ENCODE measurements at regions not wholly inside any gene's neighbourhood (a gene's known extent, or its start where the extent isn't known, plus 50 kb on each side); places are given as distances from the start of the nearest gene placed in this dataset.

- DNase-seq (ENCODE audit: low spot score): peak; percentile 37
- TF ChIP-seq CTCF (IDR thresholded peaks at IDR 0.05; ENCODE audit: extremely low read depth, insufficient read depth, missing control alignments): no peak
- in situ Hi-C loops (cut with MboI; ENCODE audit: low pct_unique_long_range_greater_than_20kb, low sequenced_read_pairs, unreplicated experiment): no loop called here
These were observed 50.6 kb upstream of the IL6 start for GRCh38 chr7:22676385-22676784.

- DNase-seq (ENCODE audit: low spot score): no peak
- in situ Hi-C loops (cut with MboI; ENCODE audit: low pct_unique_long_range_greater_than_20kb, low sequenced_read_pairs, unreplicated experiment): no loop called here
- no peak for TF ChIP-seq CTCF (IDR thresholded peaks at IDR 0.05; ENCODE audit: extremely low read depth, insufficient read depth, missing control alignments)
These were observed 51.1 kb upstream of the IL6 start for GRCh38 chr7:22675917-22676343.

- DNase-seq (ENCODE audit: low spot score): no peak
- no peak for TF ChIP-seq CTCF (IDR thresholded peaks at IDR 0.05; ENCODE audit: extremely low read depth, insufficient read depth, missing control alignments)
- in situ Hi-C loops (cut with MboI; ENCODE audit: low pct_unique_long_range_greater_than_20kb, low sequenced_read_pairs, unreplicated experiment): no loop called here
These were observed 51.6 kb upstream of the IL6 start for GRCh38 chr7:22675421-22675820.

GRCh38 chr7:22672846-22673680, 53.9 kb upstream of the IL6 start:
- TF ChIP-seq CTCF (IDR thresholded peaks at IDR 0.05; ENCODE audit: extremely low read depth, insufficient read depth, missing control alignments): no peak
- DNase-seq (ENCODE audit: low spot score): peak; percentile 43
- in situ Hi-C loops (cut with MboI; ENCODE audit: low pct_unique_long_range_greater_than_20kb, low sequenced_read_pairs, unreplicated experiment): no loop called here

- DNase-seq (ENCODE audit: low spot score): no peak
- no peak for TF ChIP-seq CTCF (IDR thresholded peaks at IDR 0.05; ENCODE audit: extremely low read depth, insufficient read depth, missing control alignments)
- in situ Hi-C loops (cut with MboI; ENCODE audit: low pct_unique_long_range_greater_than_20kb, low sequenced_read_pairs, unreplicated experiment): no loop called here
These were observed 55.7 kb upstream of the IL6 start for GRCh38 chr7:22671177-22671879.

GRCh38 chr7:22670422-22670815, 56.6 kb upstream of the IL6 start:
- DNase-seq (ENCODE audit: low spot score): no peak
- in situ Hi-C loops (cut with MboI; ENCODE audit: low pct_unique_long_range_greater_than_20kb, low sequenced_read_pairs, unreplicated experiment): no loop called here
- no peak for TF ChIP-seq CTCF (IDR thresholded peaks at IDR 0.05; ENCODE audit: extremely low read depth, insufficient read depth, missing control alignments)

All from GM13977 (cell line).